HCT116 (cell line): ENCODE measurements at regions not wholly inside any gene's neighbourhood (a gene's known extent, or its start where the extent isn't known, plus 50 kb on each side); places are given as distances from the start of the nearest gene placed in this dataset.

Source experiments
- ATAC-seq: fragments of 200-7000 bp; cut with Tn5 transposase; 2 replicates; pipeline ENCODE4 v1.9.1; 2020; ENCODE audit warnings: mild to moderate bottlenecking, moderate library complexity
- BruUV-seq: library from RNA; stranded (reverse); fragments of 400-500 nt; replicated peaks from 2 replicates; lab custom pipeline; 2021; lab: Mats Ljungman, UMichigan
- CTCF ChIA-PET: fragments of 300-600 bp; sonication (Branson Sonifier 250); formaldehyde crosslinking; loops from one replicate; lab custom pipeline; 2021; ENCODE audit warnings: antibody characterized with exemption; lab: Charles Lee
- POLR2A ChIA-PET: fragments of 300-600, 350-600 bp; sonication (Branson Sonifier 250); formaldehyde crosslinking; loops from one replicate; lab custom pipeline; 2021; ENCODE audit warnings: antibody characterized with exemption; lab: Charles Lee
- RAD21 ChIA-PET, 2 experiments: fragments of 300-600 bp; sonication (Branson Sonifier 250); formaldehyde crosslinking; loops; one replicate each; lab custom pipeline; 2023; ENCODE audit warnings: low total read pairs in 2 of 2; ENCODE audit not compliant: uncharacterized antibody in 2 of 2, unreplicated experiment in 2 of 2, low non-redundant PET in 1 of 2; lab: Charles Lee
- DNase-seq: peaks from one replicate; pipeline ENCODE4 v3.0.0-alpha.2; 2010; ENCODE audit warnings: low read depth, low spot score
- H2AFZ ChIP-seq: fragments of 200-600 bp; shearing (Covaris generic), sonication (generic); 2 replicates; pipeline ENCODE4 v1.6.1; 2017; ENCODE audit warnings: low read depth, mixed run types, mixed read lengths, antibody characterized with exemption, low read length; ENCODE audit not compliant: poor library complexity, severe bottlenecking
- H3K27ac ChIP-seq: 2 replicates; pipeline ENCODE4 v1.5.1; 2012; ENCODE audit warnings: low read depth, low read length
- H3K27me3 ChIP-seq: fragments of 200-600 bp; sonication (generic); 2 replicates; pipeline ENCODE4 v1.6.1; 2016; ENCODE audit warnings: mixed run types, low read length, mixed read lengths; ENCODE audit not compliant: insufficient read depth
- H3K36me3 ChIP-seq, 2 experiments: fragments of 200-500 bp in 1 of 2; fragments of 200-600 bp in 1 of 2; sonication (Bioruptor generic) in 1 of 2; sonication (generic) in 1 of 2; 2 replicates each; pipeline versions ENCODE4 v1.5.1 to v1.6.1; 2014 to 2016; ENCODE audit warnings: low read length in 2 of 2, inconsistent platforms in 1 of 2, mixed read lengths in 1 of 2, mixed run types in 1 of 2; ENCODE audit not compliant: insufficient read depth in 2 of 2, control insufficient read depth in 1 of 2
- H3K4me1 ChIP-seq, 2 experiments: fragments of 200-600 bp in 1 of 2; sonication (generic) in 1 of 2; 2 replicates each; pipeline versions ENCODE4 v1.5.1 to v1.6.1; 2012 to 2017; ENCODE audit warnings: low read length in 2 of 2, inconsistent platforms in 1 of 2, mild to moderate bottlenecking in 1 of 2, mixed read lengths in 1 of 2, mixed run types in 1 of 2, moderate library complexity in 1 of 2; ENCODE audit not compliant: insufficient read depth in 2 of 2, control insufficient read depth in 1 of 2
- H3K4me2 ChIP-seq: fragments of 200-600 bp; sonication (generic); 2 replicates; pipeline ENCODE4 v1.6.1; 2017; ENCODE audit warnings: mixed run types, low read length, mixed read lengths
- H3K4me3 ChIP-seq, 2 experiments: fragments of 200-600 bp in 1 of 2; sonication (generic) in 1 of 2; replicated peaks in 1 of 2; 2 replicates each; pipeline ENCODE4 v1.5.1; 2011 to 2016; ENCODE audit warnings: low read length in 2 of 2, control low read depth in 1 of 2, low read depth in 1 of 2, mild to moderate bottlenecking in 1 of 2, mixed read lengths in 1 of 2, mixed run types in 1 of 2
- H3K79me2 ChIP-seq: fragments of 200-600 bp; sonication (generic); 2 replicates; pipeline ENCODE4 v1.6.1; 2017; ENCODE audit warnings: mild to moderate bottlenecking, mixed run types, low read length, moderate library complexity, mixed read lengths; ENCODE audit not compliant: insufficient read depth
- H3K9ac ChIP-seq: fragments of 200-600 bp; sonication (generic); 2 replicates; pipeline ENCODE4 v1.6.1; 2016; ENCODE audit warnings: low read length, mixed read lengths
- H3K9me2 ChIP-seq: fragments of 200-600 bp; sonication (generic), shearing (Covaris generic); 2 replicates; pipeline ENCODE4 v1.6.1; 2017; ENCODE audit warnings: mixed run types, mild to moderate bottlenecking, moderate library complexity; ENCODE audit not compliant: insufficient read depth
- H3K9me3 ChIP-seq, 2 experiments: fragments of 200-500 bp in 1 of 2; fragments of 200-600 bp in 1 of 2; sonication (Bioruptor generic) in 1 of 2; sonication (generic) in 1 of 2; 2 replicates each; pipeline ENCODE4 v1.6.1; 2014 to 2017; ENCODE audit warnings: low read length in 2 of 2, mixed read lengths in 2 of 2, inconsistent platforms in 1 of 2, low read depth in 1 of 2, mild to moderate bottlenecking in 1 of 2, mixed run types in 1 of 2, moderate library complexity in 1 of 2; ENCODE audit not compliant: control insufficient read depth in 1 of 2, insufficient read depth in 1 of 2
- H4K20me1 ChIP-seq: fragments of 200-600 bp; sonication (generic), shearing (Covaris generic); 2 replicates; pipeline ENCODE4 v1.6.1; 2017; ENCODE audit warnings: mixed run types, mild to moderate bottlenecking, moderate library complexity; ENCODE audit not compliant: insufficient read depth
- ATF3 ChIP-seq: IDR thresholded peaks from 2 replicates; pipeline ENCODE4 v1.6.1; 2012
- CBX3 ChIP-seq: IDR thresholded peaks from 2 replicates; pipeline ENCODE4 v1.6.1; 2012; ENCODE audit warnings: low read depth
- CTCF ChIP-seq, 3 experiments: fragments of 200-600 bp in 1 of 3; sonication (generic) in 1 of 3; IDR thresholded peaks in 2 of 3; conservative IDR thresholded peaks in 1 of 3; 2 replicates each; pipeline ENCODE4 v1.5.1; 2012 to 2017; ENCODE audit warnings: low read depth in 2 of 3, low read length in 2 of 3, antibody characterized with exemption in 1 of 3, borderline replicate concordance in 1 of 3, control low read depth in 1 of 3, mild to moderate bottlenecking in 1 of 3, mixed read lengths in 1 of 3, mixed run types in 1 of 3, moderate library complexity in 1 of 3; ENCODE audit not compliant: insufficient read depth in 1 of 3
- ELF1 ChIP-seq: IDR thresholded peaks from 2 replicates; pipeline ENCODE4 v1.6.1; 2012; ENCODE audit warnings: low read depth, borderline replicate concordance
- EZH2 ChIP-seq: fragments of 200-600 bp; sonication (generic); IDR thresholded peaks from 2 replicates; pipeline ENCODE4 v1.6.1; 2017; ENCODE audit warnings: antibody characterized with exemption, mixed run types
- EZH2phosphoT487 ChIP-seq: fragments of 200-600 bp; IDR thresholded peaks from 2 replicates; pipeline ENCODE4 v1.6.1; 2018; ENCODE audit warnings: antibody characterized with exemption, borderline replicate concordance
- JUND ChIP-seq: IDR thresholded peaks from 2 replicates; pipeline ENCODE4 v1.6.1; 2012
- MAX ChIP-seq: IDR thresholded peaks from 2 replicates; pipeline ENCODE4 v1.6.1; 2012
- POLR2A ChIP-seq: IDR thresholded peaks from 2 replicates; pipeline ENCODE4 v1.7.0; 2011; ENCODE audit warnings: borderline replicate concordance; ENCODE audit not compliant: insufficient read depth, insufficient read length; ENCODE audit errors: extremely low read depth
- RAD21 ChIP-seq: IDR thresholded peaks from 2 replicates; pipeline ENCODE4 v1.6.1; 2012; ENCODE audit warnings: low read depth, mild to moderate bottlenecking
- REST ChIP-seq: IDR thresholded peaks from 2 replicates; pipeline ENCODE4 v1.6.1; 2012; ENCODE audit warnings: low read depth
- SIN3A ChIP-seq: IDR thresholded peaks from 2 replicates; pipeline ENCODE4 v1.6.1; 2012; ENCODE audit warnings: low read depth
- SRF ChIP-seq: IDR thresholded peaks from 2 replicates; pipeline ENCODE4 v1.6.1; 2012; ENCODE audit warnings: low read depth
- YY1 ChIP-seq: IDR thresholded peaks from 2 replicates; pipeline ENCODE4 v1.6.1; 2011; ENCODE audit warnings: low read length, low read depth, moderate library complexity, mild to moderate bottlenecking; ENCODE audit not compliant: insufficient replicate concordance; ENCODE audit errors: extremely low read depth
- ZFX ChIP-seq: fragments of 450-650 bp; IDR thresholded peaks from 2 replicates; pipeline ENCODE4 v1.6.1; 2017
- ZNF274 ChIP-seq: fragments of 200-500 bp; sonication (Bioruptor generic); IDR thresholded peaks from 2 replicates; pipeline ENCODE4 v1.6.1; 2014; ENCODE audit warnings: mild to moderate bottlenecking, low read depth, low read length, inconsistent platforms
- intact Hi-C: fragments of 100-400 bp; cut with micrococcal nuclease; formaldehyde crosslinking; loops from 2 replicates; pipeline ENCODE4 v1.10.0; 2022

GRCh38 chr5:143716881-143717280, 95.1 kb upstream of the HMHB1 start:
- no TSS peak for BruUV-seq
- Histone ChIP-seq H3K4me2 (no peak overlapping the region), H3K4me3 (no peak overlapping the region), H4K20me1 (no peaks in the 10 kb centered on the region), H3K36me3 (no peaks in the 10 kb centered on the region), H3K4me1 (no peaks in the 10 kb centered on the region), H3K9ac (no peak overlapping the region), H3K9me3 (no peaks in the 10 kb centered on the region), H3K79me2 (no peaks in the 10 kb centered on the region), H3K9me2 (no peaks in the 10 kb centered on the region), H2AFZ (no peak overlapping the region), H3K27me3 (no peaks in the 10 kb centered on the region), H3K27ac (no peak overlapping the region)
- intact Hi-C loops: no loop called here
- ChIA-PET CTCF (no interaction called here), RAD21 (no interaction called here), POLR2A (no interaction called here)
- ATAC-seq (no peak), DNase-seq (no peak)
- TF ChIP-seq CTCF (IDR thresholded peaks at IDR 0.05 in 2 of 3, conservative IDR thresholded peaks at IDR 0.05 in 1 of 3; ENCODE audit: borderline replicate concordance in 1 of 3, insufficient read depth in 1 of 3, low read depth in 2 of 3, low read length in 2 of 3) (no peak), ZNF274 (no peak), YY1 (no peak), RAD21 (no peak), ATF3 (no peak), SIN3A (no peak), ZFX (no peak)

GRCh38 chr5:143715616-143716015, 96.3 kb upstream of the HMHB1 start:
- Histone ChIP-seq H3K36me3 (no peaks in the 10 kb centered on the region), H3K9me3 (no peaks in the 10 kb centered on the region), H3K79me2 (no peaks in the 10 kb centered on the region), H3K4me3 (no peak overlapping the region), H3K27ac (no peak overlapping the region), H3K4me1 (no peaks in the 10 kb centered on the region), H4K20me1 (no peaks in the 10 kb centered on the region), H3K9me2 (no peaks in the 10 kb centered on the region), H2AFZ (no peak overlapping the region), H3K4me2 (no peak overlapping the region), H3K27me3 (no peaks in the 10 kb centered on the region), H3K9ac (no peak overlapping the region)
- DNase-seq: no peak
- intact Hi-C loops: no loop called here
- ChIA-PET RAD21 (interaction anchor here in 1 of 2 experiments (0.9 kb wide), 1 partner anchor 11 kb away, joined by 3 read pairs; no protein-coding TSS in a partner anchor), POLR2A (no interaction called here), CTCF (no interaction called here)
- no peak for ATAC-seq
- BruUV-seq: no TSS peak
- TF ChIP-seq SIN3A: no peak
- no peak for TF ChIP-seq EZH2phosphoT487
- TF ChIP-seq POLR2A: no peak
- TF ChIP-seq RAD21: no peak
- no peak for TF ChIP-seq MAX
- no peak for TF ChIP-seq ELF1
- no peak for TF ChIP-seq REST
- no peak for TF ChIP-seq JUND
- no peak for TF ChIP-seq YY1
- no peak for TF ChIP-seq SRF
- TF ChIP-seq CBX3: no peak
- TF ChIP-seq EZH2: no peak
